Retinal pigment epithelial cell (primary cell): ENCODE measurements at regions not wholly inside any gene's neighbourhood (a gene's known extent, or its start where the extent isn't known, plus 50 kb on each side); places are given as distances from the start of the nearest gene placed in this dataset.

Experiments used
- DNase-seq: peaks from one replicate; pipeline ENCODE4 v3.0.0-alpha.2; 2010; ENCODE audit warnings: low read depth
- H3K4me3 ChIP-seq: 2 replicates; pipeline ENCODE4 v1.5.1; 2011; ENCODE audit warnings: mild to moderate bottlenecking, low read length, control low read depth, moderate library complexity
- TF ChIP-seq, protein P1 (sequence below): conservative IDR thresholded peaks from 2 replicates; pipeline ENCODE4 v1.5.1; 2011; ENCODE audit warnings: low read depth, low read length, control low read depth, inconsistent platforms

DNA sequence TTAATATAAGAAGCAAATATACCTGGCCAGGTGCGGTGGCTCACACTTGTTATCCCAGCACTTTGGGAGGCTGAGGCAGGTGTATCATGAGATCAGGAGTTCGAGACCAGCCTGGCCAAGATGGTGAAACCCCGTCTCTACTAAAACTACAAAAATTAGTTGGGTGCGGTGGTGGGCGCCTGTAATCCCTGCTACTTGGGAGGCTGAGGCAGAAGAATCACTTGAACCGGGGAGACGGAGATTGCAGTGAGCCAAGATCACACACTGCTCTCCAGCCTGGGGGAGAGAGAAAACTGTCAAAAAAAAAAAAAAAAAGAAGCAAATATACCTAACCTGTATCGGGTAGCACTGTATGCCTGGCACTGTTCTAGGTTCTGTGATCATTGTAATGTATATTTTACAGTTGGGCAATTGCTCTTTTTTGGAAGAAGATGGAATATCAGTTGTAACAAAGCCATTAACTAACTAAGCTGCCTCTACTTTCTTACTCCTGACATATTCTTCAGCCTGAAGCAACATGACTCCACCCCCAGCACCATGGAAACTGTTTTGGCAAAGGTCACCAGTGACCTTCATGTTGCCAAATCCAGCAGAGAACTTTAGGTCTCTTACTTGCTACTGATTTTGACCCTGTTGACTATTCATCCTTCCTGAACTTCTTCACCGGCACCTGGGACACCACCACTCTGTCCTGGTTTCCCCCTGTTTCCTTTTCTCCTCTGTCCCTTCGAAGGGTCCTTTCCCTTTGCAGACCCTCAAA is 203.8 kb downstream of the RPLP1 start:
- TF ChIP-seq, protein P1, sequence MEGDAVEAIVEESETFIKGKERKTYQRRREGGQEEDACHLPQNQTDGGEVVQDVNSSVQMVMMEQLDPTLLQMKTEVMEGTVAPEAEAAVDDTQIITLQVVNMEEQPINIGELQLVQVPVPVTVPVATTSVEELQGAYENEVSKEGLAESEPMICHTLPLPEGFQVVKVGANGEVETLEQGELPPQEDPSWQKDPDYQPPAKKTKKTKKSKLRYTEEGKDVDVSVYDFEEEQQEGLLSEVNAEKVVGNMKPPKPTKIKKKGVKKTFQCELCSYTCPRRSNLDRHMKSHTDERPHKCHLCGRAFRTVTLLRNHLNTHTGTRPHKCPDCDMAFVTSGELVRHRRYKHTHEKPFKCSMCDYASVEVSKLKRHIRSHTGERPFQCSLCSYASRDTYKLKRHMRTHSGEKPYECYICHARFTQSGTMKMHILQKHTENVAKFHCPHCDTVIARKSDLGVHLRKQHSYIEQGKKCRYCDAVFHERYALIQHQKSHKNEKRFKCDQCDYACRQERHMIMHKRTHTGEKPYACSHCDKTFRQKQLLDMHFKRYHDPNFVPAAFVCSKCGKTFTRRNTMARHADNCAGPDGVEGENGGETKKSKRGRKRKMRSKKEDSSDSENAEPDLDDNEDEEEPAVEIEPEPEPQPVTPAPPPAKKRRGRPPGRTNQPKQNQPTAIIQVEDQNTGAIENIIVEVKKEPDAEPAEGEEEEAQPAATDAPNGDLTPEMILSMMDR = no peak
- no peak for DNase-seq
- no peak overlapping the region for H3K4me3 ChIP-seq

DNA sequence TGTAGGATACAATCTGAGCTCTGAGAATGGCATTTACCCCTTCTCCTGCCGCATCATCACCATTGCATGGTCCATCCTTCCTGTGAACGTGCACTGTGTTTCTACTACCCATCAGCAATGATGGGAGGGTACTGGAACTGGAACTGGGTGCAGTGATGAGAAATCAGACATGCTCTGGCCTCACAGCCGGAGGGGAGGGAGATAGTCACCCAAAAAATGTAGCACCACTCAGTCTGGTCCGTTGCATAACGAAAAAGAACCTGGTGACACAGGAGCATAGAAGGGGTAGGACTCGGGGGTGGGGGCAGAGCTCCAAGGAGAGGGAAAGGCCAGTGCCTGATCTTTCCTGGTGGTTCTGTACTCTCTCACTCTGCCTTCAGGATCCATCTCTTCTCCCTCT is 205.0 kb downstream of the RPLP1 start:
- TF ChIP-seq, protein P1 = no peak
- DNase-seq = no peak
- H3K4me3 ChIP-seq = no peak overlapping the region

DNA sequence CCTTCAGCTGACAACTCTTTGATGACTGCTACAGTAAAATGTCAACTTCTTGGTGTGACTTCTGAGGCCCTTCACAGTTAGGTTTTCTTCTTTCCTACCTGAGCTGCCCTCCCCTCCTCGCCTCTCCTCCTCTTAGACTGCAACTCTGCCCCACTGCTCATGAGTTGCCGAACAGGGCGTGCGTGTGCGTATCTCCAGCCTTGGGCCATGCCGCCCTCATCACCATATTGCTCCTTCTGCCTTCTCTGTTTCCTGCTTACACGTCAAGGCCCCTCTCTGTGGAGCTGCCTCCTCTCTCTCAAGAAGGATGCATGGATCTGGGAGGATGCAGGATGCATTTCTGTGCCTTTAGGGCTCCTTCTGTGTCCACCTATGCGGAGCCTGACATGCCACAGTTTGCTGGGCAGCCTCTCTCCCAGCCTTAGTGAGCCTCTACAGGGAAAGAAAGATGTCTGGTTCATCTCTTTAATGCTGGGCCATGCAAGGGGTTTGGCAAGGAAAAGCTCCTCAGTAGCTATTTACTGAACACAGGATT is 205.9 kb downstream of the RPLP1 start:
- TF ChIP-seq, protein P1 = no peak
- H3K4me3 ChIP-seq = no peak overlapping the region
- DNase-seq = no peak

DNA sequence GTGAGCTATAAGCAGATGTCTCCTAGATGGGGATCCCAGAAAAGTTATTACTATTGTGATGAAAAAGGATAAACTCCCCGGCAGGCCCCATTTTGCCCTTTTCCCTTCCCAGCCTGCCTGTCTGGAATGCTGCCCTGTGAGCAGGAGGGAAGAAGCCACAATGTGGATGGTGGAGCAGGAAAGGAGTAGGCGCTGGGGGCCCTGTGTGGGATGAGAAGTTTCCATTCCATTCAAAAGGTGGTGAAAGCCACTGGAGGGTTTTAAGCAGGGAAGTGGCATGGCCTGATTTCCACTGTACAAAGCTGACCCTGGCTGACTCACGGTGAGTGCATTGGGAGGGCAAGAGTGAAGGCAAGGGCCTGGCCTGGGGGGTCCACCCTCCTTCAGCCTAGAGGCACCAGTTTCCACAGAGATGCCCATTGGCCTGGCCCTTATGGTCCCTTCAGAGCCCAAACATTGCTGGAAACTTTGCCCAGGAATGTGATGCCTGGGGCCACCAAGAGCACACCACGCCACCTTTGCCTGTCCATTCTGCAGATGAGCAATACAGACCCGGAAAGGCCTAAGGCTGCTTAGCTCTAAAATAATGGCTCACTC is 206.9 kb downstream of the RPLP1 start:
- no peak overlapping the region for H3K4me3 ChIP-seq
- TF ChIP-seq, protein P1 = no peak
- DNase-seq = no peak

DNA sequence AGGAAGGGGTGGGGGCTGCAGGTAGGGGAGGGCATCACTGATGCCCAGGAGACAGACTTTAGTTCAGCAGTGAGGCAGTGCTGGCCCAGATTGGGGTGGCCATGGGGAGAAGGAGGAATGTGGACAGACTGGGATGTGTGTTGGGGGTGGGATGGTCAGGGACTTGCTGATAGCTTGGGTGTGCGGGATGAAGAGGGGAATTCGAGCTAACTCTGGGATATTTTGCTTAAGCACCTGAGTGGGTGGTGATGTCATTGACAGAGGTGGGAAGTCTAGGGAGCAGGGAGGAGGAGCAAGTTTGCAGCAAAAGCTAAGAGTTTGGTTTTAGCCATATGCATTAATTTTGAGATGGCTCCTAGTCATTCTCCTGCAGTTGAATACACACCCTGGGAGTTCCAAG is 207.5 kb downstream of the RPLP1 start:
- H3K4me3 ChIP-seq = no peak overlapping the region
- no peak for DNase-seq
- TF ChIP-seq, protein P1 = no peak

DNA sequence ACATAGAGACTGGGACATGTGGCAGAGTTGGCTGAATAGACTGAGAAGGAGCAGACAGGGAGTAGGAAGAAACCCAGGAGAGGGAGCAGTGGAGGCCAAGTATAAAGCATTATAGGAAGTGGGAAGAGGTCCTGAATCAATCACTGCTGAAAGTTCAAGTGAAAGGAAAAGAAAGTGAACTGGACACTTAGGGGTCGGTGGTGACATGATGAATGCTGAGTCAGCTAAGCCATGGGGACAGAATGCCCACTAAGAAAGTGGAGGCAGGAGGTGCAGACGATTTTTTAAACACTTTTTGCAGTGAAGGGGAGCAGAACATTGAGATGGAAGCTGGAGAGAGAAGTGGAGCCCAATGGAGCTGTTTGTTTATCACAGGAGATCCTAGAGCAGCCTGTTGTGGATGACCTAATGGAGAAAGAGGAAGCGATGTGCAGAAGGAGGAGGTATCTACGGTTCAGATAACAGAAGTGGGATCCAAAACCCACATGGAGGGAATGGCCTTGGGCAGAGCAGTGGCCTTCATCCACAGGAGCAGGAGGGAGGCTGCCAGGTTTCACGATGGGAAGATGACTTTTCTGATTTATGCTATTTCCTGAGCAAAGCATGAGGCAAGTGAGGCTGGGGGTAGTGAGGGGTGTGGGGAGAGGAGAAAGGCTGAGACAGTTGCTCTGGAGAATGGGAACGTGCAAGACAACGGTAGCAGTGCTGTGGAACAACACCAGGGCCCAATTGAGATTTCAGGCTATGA is 208.2 kb downstream of the RPLP1 start:
- no peak overlapping the region for H3K4me3 ChIP-seq
- TF ChIP-seq, protein P1 = no peak
- DNase-seq = no peak
